ENCODE measurements at regions not wholly inside any gene's neighbourhood (a gene's known extent, or its start where the extent isn't known, plus 50 kb on each side); places are given as distances from the start of the nearest gene placed in this dataset.

- TF ChIP-seq EP300 (IDR thresholded peaks at IDR 0.05) (no peak), CTCF (IDR thresholded peaks at IDR 0.05) (no peak), POLR2A (IDR thresholded peaks at IDR 0.05) (no peak)
These were observed 248.7 kb upstream of the MYT1L start for GRCh38 chr2:2579814-2580213.
